A549 (cell line): ENCODE measurements at regions not wholly inside any gene's neighbourhood (a gene's known extent, or its start where the extent isn't known, plus 50 kb on each side); places are given as distances from the start of the nearest gene placed in this dataset.

ENCODE experiments used
- ATAC-seq, 2 experiments: fragments of 200-7000 bp in 1 of 2; fragments of >200 bp in 1 of 2; cut with Nextera tagmentation in 1 of 2; cut with Tn5 transposase in 1 of 2; 3 replicates each; pipeline versions ENCODE4 v1.8.0 to v1.9.1; 2018 to 2020; ENCODE audit warnings: mild to moderate bottlenecking in 1 of 2, moderate library complexity in 1 of 2
- CTCF ChIA-PET: fragments of 300-600 bp; sonication (Branson Sonifier 250); formaldehyde crosslinking; extraction: SDS; loops from one replicate; lab custom pipeline; 2021; ENCODE audit warnings: antibody characterized with exemption, inconsistent platforms; lab: Yijun Ruan, JAX
- POLR2A ChIA-PET: fragments of 350-600 bp; formaldehyde crosslinking; extraction: SDS; loops from one replicate; lab custom pipeline; 2021; ENCODE audit warnings: antibody characterized with exemption, inconsistent platforms; lab: Yijun Ruan, JAX
- DNase-seq, 2 experiments: peaks; one replicate each; pipeline versions ENCODE4 v3.0.0 to v3.0.0-alpha.2; 2011 to 2016; ENCODE audit warnings: low read depth in 1 of 2, low spot score in 1 of 2
- FAIRE-seq: peaks from 2 replicates; lab custom pipeline; 2011; peaks lifted over from hg19 to GRCh38; lab: Jason Lieb, UNC
- H3K27ac ChIP-seq, 2 experiments: fragments of >200 bp; sonication (Bioruptor Twin); formaldehyde crosslinking; 3 replicates each; pipeline ENCODE4 v1.5.1; 2016 to 2017
- H3K4me1 ChIP-seq: fragments of >200 bp; sonication (Bioruptor Twin); formaldehyde crosslinking; 3 replicates; pipeline ENCODE4 v1.6.1; 2016
- H3K4me2 ChIP-seq: fragments of >200 bp; sonication (Bioruptor Twin); formaldehyde crosslinking; 3 replicates; pipeline ENCODE4 v1.6.1; 2016
- H3K4me3 ChIP-seq: fragments of >200 bp; sonication (Bioruptor Twin); formaldehyde crosslinking; 3 replicates; pipeline ENCODE4 v1.5.1; 2016
- H3K9me3 ChIP-seq: fragments of >200 bp; sonication (Bioruptor Twin); formaldehyde crosslinking; 3 replicates; pipeline ENCODE4 v1.6.1; 2016
- CEBPB ChIP-seq, 2 experiments: fragments of >200 bp in 1 of 2; sonication (Bioruptor Twin) in 1 of 2; formaldehyde crosslinking in 1 of 2; IDR thresholded peaks; 2 replicates each; pipeline ENCODE4 v1.6.1; 2012 to 2016
- CHD2 ChIP-seq: fragments of 150-350 bp; IDR thresholded peaks from 2 replicates; pipeline ENCODE4 v1.6.1; 2014; ENCODE audit warnings: low read length; ENCODE audit not compliant: partially characterized antibody
- CTCF ChIP-seq: fragments of >200 bp; sonication (Bioruptor Twin); formaldehyde crosslinking; IDR thresholded peaks from 3 replicates; pipeline ENCODE4 v1.5.1; 2016
- EP300 ChIP-seq, 2 experiments: fragments of >200 bp; sonication (Bioruptor Twin); formaldehyde crosslinking; IDR thresholded peaks; 2 replicates in 1 of 2; 3 replicates in 1 of 2; pipeline ENCODE4 v1.6.1; 2016 to 2017
- HMGXB4 ChIP-seq: fragments of 250-450 bp; sonication (Bioruptor Pico); IDR thresholded peaks from 2 replicates; pipeline ENCODE4 v1.5.0; 2021; ENCODE audit warnings: mild to moderate bottlenecking, moderate library complexity, borderline replicate concordance
- HOXA7 ChIP-seq: fragments of 250-450 bp; sonication (Bioruptor Pico); IDR thresholded peaks from 2 replicates; pipeline ENCODE4 v1.5.0; 2020; ENCODE audit warnings: mild to moderate bottlenecking, moderate library complexity
- HOXB5 ChIP-seq: fragments of 250-450 bp; sonication (Bioruptor Pico); IDR thresholded peaks from 2 replicates; pipeline ENCODE4 v1.5.0; 2020; ENCODE audit warnings: mild to moderate bottlenecking, moderate library complexity
- JUN ChIP-seq, 2 experiments: fragments of >200 bp; sonication (Bioruptor Twin); formaldehyde crosslinking; IDR thresholded peaks; 2 replicates in 1 of 2; 3 replicates in 1 of 2; pipeline ENCODE4 v1.6.1; 2016 to 2017
- MYC ChIP-seq: IDR thresholded peaks from 2 replicates; pipeline ENCODE4 v1.6.1; 2012; ENCODE audit warnings: mild to moderate bottlenecking, inconsistent platforms, low read length, improper control_type of control experiment, borderline replicate concordance
- NR3C1 ChIP-seq: fragments of >200 bp; sonication (Bioruptor Twin); formaldehyde crosslinking; IDR thresholded peaks from 3 replicates; pipeline ENCODE4 v1.6.1; 2017
- POLR2AphosphoS2 ChIP-seq: conservative IDR thresholded peaks from 2 replicates; pipeline ENCODE4 v1.6.1; 2012; ENCODE audit warnings: low read length, improper control_type of control experiment, inconsistent platforms
- RAD21 ChIP-seq, 2 experiments: fragments of >200 bp in 1 of 2; sonication (Bioruptor Twin) in 1 of 2; formaldehyde crosslinking in 1 of 2; IDR thresholded peaks in 1 of 2; conservative IDR thresholded peaks in 1 of 2; 2 replicates in 1 of 2; 3 replicates in 1 of 2; pipeline ENCODE4 v1.6.1; 2012 to 2018; ENCODE audit warnings: inconsistent platforms in 1 of 2
- RARB ChIP-seq: fragments of 250-450 bp; sonication (Bioruptor Pico); IDR thresholded peaks from 2 replicates; pipeline ENCODE4 v1.8.0; 2021; ENCODE audit warnings: mild to moderate bottlenecking, moderate library complexity
- REST ChIP-seq: fragments of 200-600 bp; sonication (generic); IDR thresholded peaks from 2 replicates; pipeline ENCODE4 v1.6.1; 2016; ENCODE audit warnings: antibody characterized with exemption, mild to moderate bottlenecking, moderate library complexity
- ZFP36 ChIP-seq: fragments of 450-650 bp; IDR thresholded peaks from 2 replicates; pipeline ENCODE4 v1.6.1; 2014; ENCODE audit warnings: borderline replicate concordance; ENCODE audit not compliant: partially characterized antibody
- WGBS: methylation state at CpG from one replicate; pipeline ENCODE4 v1.1.6; 2017; ENCODE audit errors: missing lambda C conversion rate; 5-methylcytosine and 5-hydroxymethylcytosine counted together

GRCh38 chr4:75122424-75123014, 189.6 kb downstream of the PARM1 start:
- TF ChIP-seq POLR2AphosphoS2 (no peak), HOXA7 (CRISPR knock-in tag) (no peak)
- DNase-seq, result no peak
- CTCF ChIA-PET, result no interaction called here
- no peak for FAIRE-seq
- Histone ChIP-seq H3K27ac (no peak overlapping the region), H3K4me2 (no peak overlapping the region), H3K4me1 (no peaks in the 10 kb centered on the region), H3K4me3 (no peak overlapping the region), H3K9me3 (no peaks in the 10 kb centered on the region)
- no peak for ATAC-seq
- POLR2A ChIA-PET, result no interaction called here

- FAIRE-seq, result no peak
- Histone ChIP-seq H3K4me3 (no peak overlapping the region), H3K4me2 (no peak overlapping the region), H3K4me1 (no peaks in the 10 kb centered on the region), H3K27ac (no peak overlapping the region), H3K9me3 (no peaks in the 10 kb centered on the region)
- ATAC-seq, result no peak
- TF ChIP-seq CEBPB (IDR thresholded peaks at IDR 0.05) (no peak), JUN (IDR thresholded peaks at IDR 0.05) (no peak), HMGXB4 (no peak), RARB (CRISPR knock-in tag) (no peak), HOXB5 (CRISPR knock-in tag) (no peak), POLR2AphosphoS2 (no peak), RAD21 (conservative IDR thresholded peaks at IDR 0.05 in 1 of 2, IDR thresholded peaks at IDR 0.05 in 1 of 2) (no peak)
- CTCF ChIA-PET, result interaction anchor here (1.0 kb wide), 1 partner anchor 36 kb away, joined by 3 read pairs; no protein-coding TSS in a partner anchor
- POLR2A ChIA-PET, result no interaction called here
- 54% methylated on average over 4 of the region's 4 CpGs for WGBS
- no peak for DNase-seq
These were observed 185.8 kb downstream of the PARM1 start for GRCh38 chr4:75118739-75119138.

GRCh38 chr4:75110061-75110460, 177.1 kb downstream of the PARM1 start:
- ATAC-seq (no peak), DNase-seq (no peak), FAIRE-seq (no peak)
- ChIA-PET POLR2A (no interaction called here), CTCF (interaction anchor here (1.3 kb wide), 1 partner anchor 8 kb away, joined by 5 read pairs; no protein-coding TSS in a partner anchor)
- no peaks in the 10 kb centered on the region for H3K9me3 ChIP-seq
- H3K27ac ChIP-seq, result no peak overlapping the region
- no peaks in the 10 kb centered on the region for H3K4me1 ChIP-seq
- no peak overlapping the region for H3K4me3 ChIP-seq
- no CpG with 5 or more reads among the region's 3 CpGs for WGBS
- H3K4me2 ChIP-seq, result no peak overlapping the region
- TF ChIP-seq EP300 (IDR thresholded peaks at IDR 0.05) (no peak), CHD2 (no peak), RAD21 (conservative IDR thresholded peaks at IDR 0.05 in 1 of 2, IDR thresholded peaks at IDR 0.05 in 1 of 2) (no peak), ZFP36 (no peak), POLR2AphosphoS2 (no peak), NR3C1 (no peak), REST (no peak), MYC (no peak), HMGXB4 (no peak), CTCF (no peak)
